Left lobe of liver (tissue), 2 donors: ENCODE measurements at regions not wholly inside any gene's neighbourhood (a gene's known extent, or its start where the extent isn't known, plus 50 kb on each side); places are given as distances from the start of the nearest gene placed in this dataset.
"Not testable (repeated sequence)": the region's sequence is repeated elsewhere in the genome, so short reads cannot be mapped to it uniquely, and the experiment has no call there.

Experiments
- ATAC-seq: fragments of 200-7000 bp; cut with Tn5 transposase; one replicate; pipeline ENCODE4 v1.9.1; 2020; ENCODE audit warnings: mild to moderate bottlenecking, moderate library complexity
- DNase-seq: peaks from one replicate; pipeline ENCODE4 v3.0.0-alpha.2; 2020; ENCODE audit warnings: low spot score
- donor health status: DM: no; HTN: no; CAD: no; lungs with moderate emphysema.
- donor health status: DM: no; HTN: yes; CAD: no.

- DNase-seq = no peak
- ATAC-seq = peak; percentile 76
Observed at GRCh38 chr1:26626994-26627393, 68.8 kb upstream of the ARID1A start.

GRCh38 chr1:26627954-26628353 lies 67.9 kb upstream of the ARID1A start:
- no peak for DNase-seq
- no peak for ATAC-seq

- peak; percentile 79 for ATAC-seq
- no peak for DNase-seq
Observed at GRCh38 chr1:26630634-26631033, 65.2 kb upstream of the ARID1A start.

- ATAC-seq, DNase-seq: not testable (repeated sequence)
Observed at GRCh38 chr1:26635800-26636199, 60.0 kb upstream of the ARID1A start.

GRCh38 chr1:26645734-26646133 lies 50.1 kb upstream of the ARID1A start:
- DNase-seq = no peak
- ATAC-seq = no peak
